DOHH2 (cell line): ENCODE measurements at regions not wholly inside any gene's neighbourhood (a gene's known extent, or its start where the extent isn't known, plus 50 kb on each side); places are given as distances from the start of the nearest gene placed in this dataset.

Experiments used
- CTCF ChIP-seq: fragments of 200-600 bp; sonication (generic); IDR thresholded peaks from one replicate; pipeline ENCODE4 v1.5.1; 2014; ENCODE audit warnings: antibody characterized with exemption, mild to moderate bottlenecking, low read depth, low read length; ENCODE audit not compliant: poor library complexity, severe bottlenecking
- EZH2phosphoT487 ChIP-seq: fragments of 200-600 bp; sonication (generic); IDR thresholded peaks from 2 replicates; pipeline ENCODE4 v1.6.1; 2017; ENCODE audit warnings: borderline replicate concordance, mild to moderate bottlenecking, antibody characterized with exemption, low read length, moderate library complexity, mixed read lengths

GRCh38 chr10:2968401-2969058, 98.8 kb upstream of the PFKP start:
- TF ChIP-seq CTCF (no peak), EZH2phosphoT487 (no peak)
